ENCODE measurements at regions not wholly inside any gene's neighbourhood (a gene's known extent, or its start where the extent isn't known, plus 50 kb on each side); places are given as distances from the start of the nearest gene placed in this dataset.
"Not testable (repeated sequence)": the region's sequence is repeated elsewhere in the genome, so short reads cannot be mapped to it uniquely, and the experiment has no call there.

DNA sequence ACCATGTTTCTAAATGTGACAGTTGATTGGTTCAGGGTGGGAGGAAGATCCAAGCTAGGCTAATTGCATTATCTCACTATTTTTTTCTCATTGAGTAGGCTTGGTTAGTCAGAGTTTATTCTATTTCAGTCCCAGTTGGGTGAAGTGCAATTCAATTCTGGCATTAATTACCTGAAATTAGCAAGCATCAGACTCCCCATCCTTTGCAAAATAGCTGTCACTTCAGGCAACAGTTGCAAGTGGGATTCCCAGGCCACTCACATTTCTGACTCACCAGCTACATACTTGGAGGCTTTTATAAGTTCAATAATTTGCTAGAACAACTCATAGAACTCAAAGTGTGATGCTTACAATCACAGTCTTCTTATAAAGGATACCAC lies 155.8 kb upstream of the HAND2 start:
- no peak for DNase-seq

- DNase-seq, result no peak
These were observed 155.3 kb upstream of the HAND2 start for GRCh38 chr4:173685165-173685830.

DNA sequence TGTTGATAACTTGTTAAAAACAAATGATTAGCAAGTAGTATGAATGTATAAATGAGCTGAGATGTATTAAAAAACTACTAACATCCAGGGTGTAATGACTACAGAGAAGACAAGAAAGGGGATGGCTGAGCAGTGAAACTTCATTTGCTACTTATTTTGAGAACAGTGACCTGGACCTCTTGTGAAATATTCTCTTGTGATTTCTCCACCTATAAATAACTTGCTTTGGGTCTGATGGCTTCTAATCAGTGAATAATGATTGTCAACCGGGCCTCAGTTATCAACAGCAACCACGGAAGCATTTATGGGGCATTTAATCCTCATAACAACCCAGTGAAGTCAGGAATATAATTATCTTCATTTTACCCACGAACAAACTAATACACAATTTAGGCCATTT lies 154.2 kb upstream of the HAND2 start:
- no peak for DNase-seq

DNA sequence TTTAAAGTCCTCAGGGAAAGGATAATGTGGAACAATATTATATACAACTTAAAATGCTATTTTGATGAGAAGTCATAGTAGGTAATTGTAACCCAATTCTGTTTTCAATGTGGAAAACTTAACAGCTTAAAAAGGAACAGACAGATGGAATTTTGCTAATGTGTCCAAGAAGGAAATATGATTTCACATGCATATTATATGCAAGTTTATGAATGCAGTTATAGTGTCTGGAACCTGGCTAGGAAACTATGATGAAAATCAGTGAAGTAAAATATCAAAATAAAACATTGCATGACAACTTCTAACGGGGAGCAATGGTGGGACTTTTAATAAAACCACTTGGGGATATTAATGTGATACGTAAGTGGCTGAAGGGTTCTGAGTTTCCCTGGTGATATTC lies 152.6 kb upstream of the HAND2 start:
- DNase-seq, result no peak

GRCh38 chr4:173680278-173680677 lies 150.2 kb upstream of the HAND2 start:
- no peak for DNase-seq

- no peak for DNase-seq
These were observed 145.4 kb upstream of the HAND2 start for GRCh38 chr4:173675446-173675845.

DNA sequence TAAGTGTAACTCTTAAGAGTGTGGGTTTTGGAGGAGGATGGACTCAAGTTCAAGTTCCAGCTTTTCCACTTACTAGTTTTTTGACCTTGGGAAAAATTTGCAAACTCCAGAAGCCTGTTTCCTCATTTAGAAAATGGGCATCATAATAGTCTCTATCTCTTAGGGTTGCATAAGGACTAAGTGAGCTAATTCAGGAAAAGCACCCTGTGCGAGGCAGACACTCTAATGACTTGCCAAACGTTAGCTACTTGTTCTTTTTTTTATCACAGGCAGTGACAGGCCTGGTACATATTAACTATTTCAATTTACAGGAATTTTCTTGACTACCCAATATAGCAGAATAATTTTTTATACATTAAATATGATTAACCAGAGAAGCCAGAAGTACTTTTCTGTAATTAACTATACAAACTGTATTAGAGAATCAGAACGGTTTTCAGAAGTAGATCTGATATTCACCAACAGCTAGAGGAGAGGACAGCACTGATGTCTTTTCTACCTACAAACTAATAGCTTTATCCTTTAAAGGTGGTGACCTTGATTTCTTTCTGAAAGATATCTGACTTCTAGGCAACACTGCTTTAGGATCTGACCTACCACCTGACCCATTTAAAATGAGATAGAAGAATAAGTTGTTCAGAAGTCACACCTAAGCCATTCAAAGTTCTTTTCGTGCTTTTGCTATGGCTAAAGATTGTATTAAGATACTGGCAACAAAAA lies 139.6 kb upstream of the HAND2 start:
- no peak for DNase-seq

- DNase-seq, result no peak
These were observed 131.0 kb upstream of the HAND2 start for GRCh38 chr4:173661001-173661400.

DNA sequence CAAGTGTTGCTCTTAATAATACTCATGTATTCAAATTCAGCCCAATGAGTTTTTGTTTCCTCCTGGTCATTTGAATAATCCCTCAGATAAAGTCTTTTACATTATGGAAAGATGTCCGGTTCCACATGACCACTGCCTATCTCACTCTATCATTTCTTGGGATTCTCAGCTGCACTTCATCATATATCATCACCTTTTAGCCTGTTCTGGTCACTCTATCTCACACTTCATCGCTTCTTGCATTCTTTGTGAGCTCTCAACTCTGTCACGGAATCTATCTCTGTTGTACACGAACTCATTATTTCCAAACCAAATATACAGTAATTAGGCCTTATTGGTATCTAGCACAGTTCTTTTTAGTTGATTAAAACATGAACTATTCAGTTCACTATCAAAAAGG lies 126.9 kb upstream of the HAND2 start:
- DNase-seq, result no peak

DNA sequence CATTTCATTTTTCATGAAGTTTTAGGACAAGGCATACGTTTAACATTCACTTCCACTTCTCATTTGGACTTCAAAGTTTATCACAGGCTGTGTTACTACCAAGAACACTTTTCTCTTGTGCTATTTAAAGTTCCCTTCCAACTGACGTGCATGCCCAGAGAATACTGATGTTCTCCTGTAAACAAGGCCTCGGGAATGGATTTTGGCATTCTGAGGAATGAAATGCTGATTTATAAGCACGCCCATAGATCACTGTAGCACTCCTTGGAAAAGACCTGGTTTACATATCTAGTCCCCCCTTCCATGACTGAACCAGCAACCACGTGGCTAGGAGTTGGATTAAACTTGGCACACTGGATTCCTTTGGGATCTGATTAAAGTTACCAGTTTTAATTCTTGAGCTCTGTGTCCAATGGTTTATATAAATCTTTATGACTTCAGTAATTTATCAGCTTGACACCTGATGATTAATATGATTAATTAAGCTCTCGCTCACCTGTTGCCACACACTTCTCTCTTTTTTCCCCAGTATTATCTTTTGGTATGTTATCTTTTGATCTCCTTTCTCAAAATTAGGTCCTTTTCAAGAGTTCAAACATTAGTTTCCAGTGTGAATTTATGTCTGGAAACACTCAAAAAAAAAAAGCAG lies 122.4 kb upstream of the HAND2 start:
- no peak for DNase-seq

- no peak for DNase-seq
These were observed 121.7 kb upstream of the HAND2 start for GRCh38 chr4:173651651-173652282.

GRCh38 chr4:173647902-173648301 lies 117.9 kb upstream of the HAND2 start:
- DNase-seq, result no peak

GRCh38 chr4:173642509-173642908 lies 112.5 kb upstream of the HAND2 start:
- no peak for DNase-seq

- no peak for DNase-seq
These were observed 105.4 kb upstream of the HAND2 start for GRCh38 chr4:173635395-173635794.

GRCh38 chr4:173626277-173626676 lies 96.2 kb upstream of the HAND2 start:
- no peak for DNase-seq

- not testable (repeated sequence) for DNase-seq
These were observed 88.6 kb upstream of the HAND2 start for GRCh38 chr4:173618648-173619047.

GRCh38 chr4:173609158-173609557 lies 79.1 kb upstream of the HAND2 start:
- no peak for DNase-seq

DNA sequence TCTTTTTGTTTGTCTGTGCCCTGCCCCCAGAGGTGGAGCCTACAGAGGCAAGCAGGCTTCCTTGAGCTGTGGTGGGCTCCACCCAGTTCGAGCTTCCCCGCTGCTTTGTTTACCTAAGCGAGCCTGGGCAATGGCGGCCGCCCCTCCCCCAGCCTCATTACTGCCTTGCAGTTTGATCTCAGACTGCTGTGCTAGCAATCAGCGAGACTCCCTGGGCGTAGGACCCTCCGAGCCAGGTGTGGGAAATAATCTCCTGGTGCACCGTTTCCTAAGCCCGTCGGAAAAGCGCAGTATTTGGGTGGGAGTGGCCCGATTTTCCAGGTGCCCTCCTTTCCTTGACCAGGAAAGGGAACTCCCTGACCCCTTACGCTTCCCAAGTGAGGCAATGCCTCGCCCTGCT lies 78.6 kb upstream of the HAND2 start:
- not testable (repeated sequence) for DNase-seq

- no peak for DNase-seq
These were observed 61.7 kb upstream of the HAND2 start for GRCh38 chr4:173591760-173592159.

- DNase-seq, result no peak
These were observed 60.7 kb upstream of the HAND2 start for GRCh38 chr4:173590697-173591096.

DNA sequence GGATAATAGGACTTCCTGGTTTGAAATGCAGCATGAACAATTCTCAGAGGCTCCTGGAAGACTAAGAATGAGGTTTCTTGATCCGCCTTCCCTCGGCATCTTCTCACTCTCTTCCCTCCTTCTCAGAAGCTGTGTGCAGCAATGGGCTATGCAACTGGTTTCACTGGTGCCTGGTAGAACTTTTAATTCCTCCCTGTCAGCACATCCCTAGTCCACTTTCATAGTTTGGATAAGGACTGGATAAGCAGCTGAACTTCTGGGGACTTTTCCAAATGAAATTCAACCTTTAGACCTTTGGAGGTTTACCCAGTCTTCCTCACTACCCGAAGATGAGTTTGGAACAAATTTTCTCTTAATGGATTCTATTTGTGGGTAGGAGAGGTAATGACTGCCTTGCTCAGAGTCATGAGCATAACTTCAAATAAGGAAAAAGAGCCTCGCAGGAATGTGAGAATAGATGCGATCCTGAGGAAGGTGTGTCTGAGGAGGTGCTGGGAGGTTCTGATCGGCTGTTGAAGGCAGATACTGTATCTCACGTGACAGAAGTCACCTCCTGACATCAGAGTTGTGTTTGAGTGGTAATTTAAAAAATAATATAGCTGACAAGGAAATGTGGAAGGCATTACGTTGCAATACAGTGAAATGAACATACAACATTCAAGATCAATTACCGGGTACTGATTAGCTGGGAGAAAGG lies 56.0 kb upstream of the HAND2 start:
- DNase-seq, result no peak

GRCh38 chr4:173584506-173584905 lies 54.5 kb upstream of the HAND2 start:
- no peak for DNase-seq

Data from NCI-H1092 (cell line).